Kidney (tissue), 13 donors: ENCODE measurements at regions not wholly inside any gene's neighbourhood (a gene's known extent, or its start where the extent isn't known, plus 50 kb on each side); places are given as distances from the start of the nearest gene placed in this dataset.

ENCODE experiments used
- DNase-seq, 5 donors: peaks; one replicate each; pipeline ENCODE4 v3.0.0-alpha.2; 2013 to 2020
- FAIRE-seq: peaks from 2 replicates; lab custom pipeline; 2012; peaks lifted over from hg19 to GRCh38; lab: Jason Lieb, UNC
- H3K27ac ChIP-seq, 2 donors: one replicate each; pipeline ENCODE4 v1.7.0; 2013; ENCODE audit warnings: low read depth in 2 of 2, low read length in 2 of 2, inconsistent platforms in 1 of 2
- H3K27me3 ChIP-seq: one replicate; pipeline ENCODE4 v1.7.1; 2013; ENCODE audit warnings: low read length, inconsistent platforms; ENCODE audit not compliant: control insufficient read depth, insufficient read depth
- H3K36me3 ChIP-seq, 3 donors: one replicate each; pipeline versions ENCODE4 v1.7.0 to v1.7.1; 2013; ENCODE audit warnings: low read length in 3 of 3, control low read depth in 1 of 3, inconsistent platforms in 1 of 3; ENCODE audit not compliant: insufficient read depth in 3 of 3, control insufficient read depth in 2 of 3
- H3K4me1 ChIP-seq, 3 donors: one replicate each; pipeline versions ENCODE4 v1.7.0 to v1.7.1; 2013; ENCODE audit warnings: low read length in 3 of 3, inconsistent platforms in 1 of 3, low read depth in 1 of 3; ENCODE audit not compliant: control insufficient read depth in 2 of 3, insufficient read depth in 2 of 3
- H3K4me3 ChIP-seq, 3 donors: one replicate each; pipeline versions ENCODE4 v1.7.0 to v1.8.1; 2013; ENCODE audit warnings: low read length in 3 of 3, control low read depth in 1 of 3, inconsistent platforms in 1 of 3
- H3K9ac ChIP-seq, 3 donors: one replicate each; pipeline versions ENCODE4 v1.7.0 to v1.7.1; 2013; ENCODE audit warnings: low read length in 3 of 3, control low read depth in 1 of 3, inconsistent platforms in 1 of 3
- H3K9me3 ChIP-seq, 3 donors: one replicate each; pipeline versions ENCODE4 v1.7.0 to v1.7.1; 2013; ENCODE audit warnings: low read length in 3 of 3, control low read depth in 1 of 3, inconsistent platforms in 1 of 3; ENCODE audit not compliant: control insufficient read depth in 2 of 3, insufficient read depth in 1 of 3
- CTCF ChIP-seq: IDR thresholded peaks from 3 replicates; pipeline ENCODE4 v1.5.1; 2012; ENCODE audit warnings: mild to moderate bottlenecking, moderate library complexity, borderline replicate concordance; ENCODE audit not compliant: insufficient read depth; ENCODE audit errors: extremely low read depth
- intact Hi-C: fragments of 100-400 bp; cut with DNase I; formaldehyde crosslinking; loops from one replicate; pipeline ENCODE4 v1.11.1; 2022
- donor health status: control.
- donor health status: control.
- donor health status: control.
- donor health status: control.
- donor health status: control.
- donor health status: DM: yes; HTN: yes; CAD: no.
- donor health status: Normal renal cell carcinoma (clear cell type).

- no peak for DNase-seq
- TF ChIP-seq CTCF = no peak
- Histone ChIP-seq H3K9me3 (no peaks in the 10 kb centered on the region), H3K27me3 (no peaks in the 10 kb centered on the region), H3K4me3 (no peak overlapping the region), H3K36me3 (no peaks in the 10 kb centered on the region), H3K9ac (no peak overlapping the region), H3K27ac (no peak overlapping the region), H3K4me1 (no peaks in the 10 kb centered on the region)
- FAIRE-seq = no peak
- intact Hi-C loops = no loop called here
Observed at GRCh38 chr3:177977381-177978158, 558.7 kb upstream of the KCNMB2 start.

- Histone ChIP-seq H3K36me3 (no peaks in the 10 kb centered on the region), H3K9ac (no peak overlapping the region), H3K4me1 (no peaks in the 10 kb centered on the region), H3K4me3 (no peak overlapping the region), H3K27me3 (no peaks in the 10 kb centered on the region), H3K9me3 (no peaks in the 10 kb centered on the region), H3K27ac (no peak overlapping the region)
- no peak for TF ChIP-seq CTCF
- DNase-seq = no peak
- intact Hi-C loops = no loop called here
- FAIRE-seq = no peak
Observed at GRCh38 chr3:177978946-177979345, 557.3 kb upstream of the KCNMB2 start.

- FAIRE-seq (no peak), DNase-seq (no peak)
- H3K9ac ChIP-seq = no peak overlapping the region
- no peak for TF ChIP-seq CTCF
- H3K36me3 ChIP-seq = no peaks in the 10 kb centered on the region
- no peak overlapping the region for H3K4me3 ChIP-seq
- no peaks in the 10 kb centered on the region for H3K27me3 ChIP-seq
- intact Hi-C loops = no loop called here
- H3K9me3 ChIP-seq = no peaks in the 10 kb centered on the region
- no peak overlapping the region for H3K27ac ChIP-seq
- H3K4me1 ChIP-seq = no peaks in the 10 kb centered on the region
Observed at GRCh38 chr3:177979703-177980102, 556.5 kb upstream of the KCNMB2 start.
